Spleen (tissue), 11 donors: ENCODE measurements at regions not wholly inside any gene's neighbourhood (a gene's known extent, or its start where the extent isn't known, plus 50 kb on each side); places are given as distances from the start of the nearest gene placed in this dataset.

Experiments used
- DNase-seq: peaks from one replicate; pipeline ENCODE4 v3.0.0-alpha.2; 2020
- H3K27ac ChIP-seq, 8 donors: fragments of 200-600 bp; sonication (generic) in 7 of 8; 1 replicate in 4 of 8; 2 replicates in 4 of 8; pipeline versions ENCODE4 v1.5.0 to v1.8.0; 2016 to 2021; ENCODE audit warnings: inconsistent platforms in 4 of 8, mild to moderate bottlenecking in 4 of 8, moderate library complexity in 1 of 8
- H3K27me3 ChIP-seq, 7 donors: fragments of 200-600 bp; sonication (generic) in 6 of 7; replicated peaks in 1 of 7; 1 replicate in 4 of 7; 2 replicates in 3 of 7; pipeline versions ENCODE4 v1.5.0 to v1.8.0; 2016 to 2021; ENCODE audit warnings: inconsistent platforms in 3 of 7, mild to moderate bottlenecking in 1 of 7
- H3K36me3 ChIP-seq, 6 donors: fragments of 200-600 bp; sonication (generic) in 5 of 6; 1 replicate in 4 of 6; 2 replicates in 2 of 6; pipeline versions ENCODE4 v1.5.0 to v1.8.0; 2016 to 2021; ENCODE audit warnings: inconsistent platforms in 2 of 6
- H3K4me1 ChIP-seq, 6 donors: fragments of 200-600 bp; sonication (generic) in 5 of 6; 1 replicate in 3 of 6; 2 replicates in 3 of 6; pipeline versions ENCODE4 v1.5.0 to v1.8.0; 2016 to 2021; ENCODE audit warnings: inconsistent platforms in 3 of 6
- H3K4me3 ChIP-seq, 8 donors: fragments of 200-600 bp; sonication (generic) in 7 of 8; 1 replicate in 4 of 8; 2 replicates in 4 of 8; pipeline versions ENCODE4 v1.5.0 to v1.8.0; 2016 to 2021; ENCODE audit warnings: inconsistent platforms in 4 of 8, mild to moderate bottlenecking in 4 of 8, moderate library complexity in 2 of 8
- H3K9me3 ChIP-seq, 8 donors: fragments of 200-600 bp; sonication (generic) in 7 of 8; 1 replicate in 4 of 8; 2 replicates in 4 of 8; pipeline versions ENCODE4 v1.5.0 to v1.8.0; 2016 to 2021; ENCODE audit warnings: inconsistent platforms in 4 of 8
- POLR2A ChIP-seq, 3 donors: fragments of 450-650 bp; IDR thresholded peaks; one replicate each; pipeline ENCODE4 v1.5.1; 2017; ENCODE audit warnings: antibody characterized with exemption in 3 of 3, mild to moderate bottlenecking in 1 of 3
- POLR2AphosphoS5 ChIP-seq, 3 donors: sonication (generic); formaldehyde crosslinking; IDR thresholded peaks; one replicate each; pipeline ENCODE4 v1.5.1; 2017; ENCODE audit warnings: antibody characterized with exemption in 3 of 3
- WGBS, 5 donors: extraction: QIAGEN DNeasy Blood & Tissue Kit in 3 of 5; methylation state at CpG; one replicate each; pipeline versions ENCODE4 v1.1.5 to v1.1.7; 2013 to 2018; 5-methylcytosine and 5-hydroxymethylcytosine counted together
- intact Hi-C: fragments of 100-400 bp; cut with DNase I; formaldehyde crosslinking; loops from one replicate; pipeline ENCODE4 v1.15.0; 2023; ENCODE audit warnings: low total_unique reads
- TF ChIP-seq, protein P1 (sequence below), 11 experiments: fragments of 200-600 bp in 7 of 11; fragments of 450-650 bp in 4 of 11; sonication (generic) in 4 of 11; IDR thresholded peaks in 8 of 11; conservative IDR thresholded peaks in 3 of 11; 1 replicate in 7 of 11; 2 replicates in 4 of 11; pipeline versions ENCODE4 v1.4.0 to v1.8.0; 2016 to 2021; ENCODE audit warnings: antibody characterized with exemption in 11 of 11, inconsistent platforms in 4 of 11, mild to moderate bottlenecking in 1 of 11
- donor health status: healthy with polysubstance abuse.
- donor health status: DM: no; HTN: no; CAD: no; lungs with moderate emphysema.
- donor health status: DM: no; HTN: no; CAD: no.
- donor health status: Bipolar disorder and iron deficiency.
- donor health status: healthy.
- donor health status: DM: no; HTN: no; CAD: no.
- donor health status: DM: yes; HTN: yes; CAD: no.

DNA sequence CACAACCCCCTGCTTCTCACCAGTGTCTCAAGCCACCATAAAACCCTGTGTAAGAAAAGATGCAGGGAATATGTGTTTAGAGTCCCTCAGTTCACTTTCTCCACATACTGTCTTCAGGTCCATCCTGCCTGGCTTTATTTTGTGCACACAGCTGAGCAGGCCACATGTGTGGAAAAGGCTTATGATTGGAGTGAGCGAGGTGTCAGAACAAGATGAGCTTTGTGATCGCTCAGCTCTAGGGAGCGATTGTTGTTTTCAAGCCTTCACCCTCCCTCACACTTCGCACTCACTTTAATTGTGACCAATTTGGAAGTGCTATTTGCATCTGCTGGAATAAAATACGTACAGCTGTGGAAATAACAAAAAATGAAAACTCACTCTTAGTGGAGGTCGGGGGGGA, 931.1 kb upstream of the TENM4 start:
- 76 to 83% (median 81%) methylated on average over 6 of the region's 6 CpGs for WGBS, 5 donors
- Histone ChIP-seq H3K4me3 (no peak overlapping the region), H3K36me3 (no peaks in the 10 kb centered on the region), H3K4me1 (no peaks in the 10 kb centered on the region), H3K27me3 (no peaks in the 10 kb centered on the region), H3K9me3 (peaks cover 0 to 6% (median 0%) of the 10 kb centered on the region in 8 donors), H3K27ac (no peak overlapping the region)
- TF ChIP-seq POLR2AphosphoS5 (IDR thresholded peaks at IDR 0.05): no peak
- intact Hi-C loops: no loop called here
- no peak for DNase-seq

DNA sequence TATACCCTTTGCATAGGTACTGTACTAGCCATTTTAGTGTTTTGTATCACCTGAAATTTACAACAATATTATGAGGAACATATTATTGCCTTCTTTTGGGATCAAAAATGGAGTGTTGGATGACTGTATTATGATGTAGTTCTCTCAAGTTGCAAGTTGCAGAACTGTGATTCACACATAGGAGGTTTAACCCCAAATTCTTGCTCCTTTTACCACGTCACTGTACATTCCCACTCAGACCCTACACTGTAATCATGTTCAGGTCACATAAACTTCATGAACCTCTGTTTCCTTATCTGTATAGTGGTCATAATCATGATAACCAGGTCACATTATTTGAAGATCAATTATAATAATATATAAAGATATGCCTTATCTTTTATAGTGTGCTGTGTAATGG, 925.1 kb upstream of the TENM4 start:
- H3K27me3 ChIP-seq: no peaks in the 10 kb centered on the region
- no peak for DNase-seq
- H3K27ac ChIP-seq: no peak overlapping the region
- no peaks in the 10 kb centered on the region for H3K36me3 ChIP-seq
- intact Hi-C loops: no loop called here
- TF ChIP-seq, protein P1, sequence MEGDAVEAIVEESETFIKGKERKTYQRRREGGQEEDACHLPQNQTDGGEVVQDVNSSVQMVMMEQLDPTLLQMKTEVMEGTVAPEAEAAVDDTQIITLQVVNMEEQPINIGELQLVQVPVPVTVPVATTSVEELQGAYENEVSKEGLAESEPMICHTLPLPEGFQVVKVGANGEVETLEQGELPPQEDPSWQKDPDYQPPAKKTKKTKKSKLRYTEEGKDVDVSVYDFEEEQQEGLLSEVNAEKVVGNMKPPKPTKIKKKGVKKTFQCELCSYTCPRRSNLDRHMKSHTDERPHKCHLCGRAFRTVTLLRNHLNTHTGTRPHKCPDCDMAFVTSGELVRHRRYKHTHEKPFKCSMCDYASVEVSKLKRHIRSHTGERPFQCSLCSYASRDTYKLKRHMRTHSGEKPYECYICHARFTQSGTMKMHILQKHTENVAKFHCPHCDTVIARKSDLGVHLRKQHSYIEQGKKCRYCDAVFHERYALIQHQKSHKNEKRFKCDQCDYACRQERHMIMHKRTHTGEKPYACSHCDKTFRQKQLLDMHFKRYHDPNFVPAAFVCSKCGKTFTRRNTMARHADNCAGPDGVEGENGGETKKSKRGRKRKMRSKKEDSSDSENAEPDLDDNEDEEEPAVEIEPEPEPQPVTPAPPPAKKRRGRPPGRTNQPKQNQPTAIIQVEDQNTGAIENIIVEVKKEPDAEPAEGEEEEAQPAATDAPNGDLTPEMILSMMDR (IDR thresholded peaks at IDR 0.05 in 8 of 11, conservative IDR thresholded peaks at IDR 0.05 in 3 of 11): no peak
- TF ChIP-seq POLR2A (IDR thresholded peaks at IDR 0.05): no peak
- TF ChIP-seq POLR2AphosphoS5 (IDR thresholded peaks at IDR 0.05): no peak
- no peak overlapping the region for H3K4me3 ChIP-seq
- H3K9me3 ChIP-seq: peaks cover 0 to 6% (median 0%) of the 10 kb centered on the region in 8 donors
- no peaks in the 10 kb centered on the region for H3K4me1 ChIP-seq
- 59 to 74% (median 68%) methylated on average over 1 of the region's 1 CpG for WGBS, 5 donors

- Histone ChIP-seq H3K36me3 (no peaks in the 10 kb centered on the region), H3K9me3 (peaks cover 0 to 6% (median 0%) of the 10 kb centered on the region in 8 donors), H3K4me3 (no peak overlapping the region), H3K27ac (no peak overlapping the region), H3K27me3 (no peaks in the 10 kb centered on the region), H3K4me1 (no peaks in the 10 kb centered on the region)
- 68 to 86% (median 78%) methylated on average over 2 of the region's 2 CpGs for WGBS, 5 donors
- intact Hi-C loops: no loop called here
- TF ChIP-seq POLR2AphosphoS5 (IDR thresholded peaks at IDR 0.05): no peak
- TF ChIP-seq, protein P1 (IDR thresholded peaks at IDR 0.05 in 8 of 11, conservative IDR thresholded peaks at IDR 0.05 in 3 of 11): no peak
- no peak for TF ChIP-seq POLR2A (IDR thresholded peaks at IDR 0.05)
- DNase-seq: no peak
These were observed 924.4 kb upstream of the TENM4 start for GRCh38 chr11:80365076-80365725.

GRCh38 chr11:80362563-80363340, 921.9 kb upstream of the TENM4 start:
- Histone ChIP-seq H3K27me3 (no peaks in the 10 kb centered on the region), H3K4me1 (no peaks in the 10 kb centered on the region), H3K27ac (no peak overlapping the region), H3K4me3 (no peak overlapping the region), H3K9me3 (peaks cover 0 to 2% (median 0%) of the 10 kb centered on the region in 8 donors), H3K36me3 (no peaks in the 10 kb centered on the region)
- TF ChIP-seq POLR2AphosphoS5 (IDR thresholded peaks at IDR 0.05) (no peak), POLR2A (IDR thresholded peaks at IDR 0.05) (no peak)
- TF ChIP-seq, protein P1 (IDR thresholded peaks at IDR 0.05 in 8 of 11, conservative IDR thresholded peaks at IDR 0.05 in 3 of 11): no peak
- intact Hi-C loops: no loop called here
- 69 to 92% (median 79%) methylated on average over 9 of the region's 9 CpGs for WGBS, 5 donors
- no peak for DNase-seq
